CD4-positive, alpha-beta T cell treated with Interleukin-17A for 4 hours (primary cell): ENCODE measurements at regions not wholly inside any gene's neighbourhood (a gene's known extent, or its start where the extent isn't known, plus 50 kb on each side); places are given as distances from the start of the nearest gene placed in this dataset.

Experiments
- DNase-seq: peaks from one replicate; pipeline ENCODE4 v3.0.0-alpha.2; 2020; ENCODE audit warnings: mixed read lengths

GRCh38 chr13:31048521-31048920, 113.2 kb downstream of the HSPH1 start:
- DNase-seq = no peak

GRCh38 chr13:31046711-31047279, 114.3 kb downstream of the TEX26 start:
- no peak for DNase-seq

GRCh38 chr13:31045286-31046081, 113.0 kb downstream of the TEX26 start:
- DNase-seq = peak; percentile 85

GRCh38 chr13:31044364-31045285, 112.2 kb downstream of the TEX26 start:
- DNase-seq = peak; percentile 86

GRCh38 chr13:31043957-31044356, 111.5 kb downstream of the TEX26 start:
- no peak for DNase-seq

GRCh38 chr13:31042481-31043165, 110.2 kb downstream of the TEX26 start:
- DNase-seq = peak; percentile 35

- no peak for DNase-seq
Observed at GRCh38 chr13:31042049-31042448, 109.6 kb downstream of the TEX26 start.

- DNase-seq = peak; percentile 13
Observed at GRCh38 chr13:31038834-31039552, 106.5 kb downstream of the TEX26 start.

- no peak for DNase-seq
Observed at GRCh38 chr13:31037874-31038500, 105.5 kb downstream of the TEX26 start.

- DNase-seq = no peak
Observed at GRCh38 chr13:31036731-31037695, 104.6 kb downstream of the TEX26 start.

GRCh38 chr13:31035185-31035965, 102.9 kb downstream of the TEX26 start:
- DNase-seq = no peak

- DNase-seq = no peak
Observed at GRCh38 chr13:31032528-31033113, 100.2 kb downstream of the TEX26 start.

GRCh38 chr13:31031482-31031881, 99.0 kb downstream of the TEX26 start:
- no peak for DNase-seq

GRCh38 chr13:31029102-31029501, 96.6 kb downstream of the TEX26 start:
- DNase-seq = no peak

GRCh38 chr13:31027136-31027535, 94.7 kb downstream of the TEX26 start:
- no peak for DNase-seq
